Prostate gland (tissue), 2 donors: ENCODE measurements at regions not wholly inside any gene's neighbourhood (a gene's known extent, or its start where the extent isn't known, plus 50 kb on each side); places are given as distances from the start of the nearest gene placed in this dataset.

ENCODE experiments used
- POLR2A ChIP-seq: fragments of 450-650 bp; IDR thresholded peaks from one replicate; pipeline ENCODE4 v1.6.1; 2016; ENCODE audit warnings: antibody characterized with exemption, mild to moderate bottlenecking
- POLR2AphosphoS5 ChIP-seq: sonication (generic); formaldehyde crosslinking; IDR thresholded peaks from one replicate; pipeline ENCODE4 v1.6.1; 2017; ENCODE audit warnings: antibody characterized with exemption
- TF ChIP-seq, protein P1 (sequence below), 4 experiments: fragments of 200-600 bp in 2 of 4; fragments of 450-650 bp in 2 of 4; sonication (generic) in 2 of 4; IDR thresholded peaks; 1 replicate in 3 of 4; 2 replicates in 1 of 4; pipeline ENCODE4 v1.5.1; 2016 to 2019; ENCODE audit warnings: antibody characterized with exemption in 4 of 4, mild to moderate bottlenecking in 2 of 4, moderate library complexity in 2 of 4

DNA sequence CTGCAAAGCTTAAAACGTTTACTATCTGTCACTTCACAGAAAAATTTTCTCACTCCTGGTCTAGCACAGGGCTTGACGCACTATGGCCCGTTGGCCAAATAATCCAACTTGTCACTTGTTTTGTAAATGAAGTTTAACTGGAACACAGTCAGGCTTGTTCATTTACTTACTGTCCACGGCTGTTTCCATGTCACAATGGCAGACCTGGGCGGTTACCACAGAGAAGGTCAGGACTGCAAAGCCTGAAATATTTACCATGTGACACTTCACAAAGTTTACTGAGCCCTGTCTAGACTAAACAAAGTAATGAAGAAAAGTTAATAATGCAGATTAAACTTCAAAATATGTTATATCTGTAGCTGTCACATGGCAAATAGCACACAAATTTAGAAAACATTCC lies 273.0 kb upstream of the GYPC start:
- TF ChIP-seq, protein P1, sequence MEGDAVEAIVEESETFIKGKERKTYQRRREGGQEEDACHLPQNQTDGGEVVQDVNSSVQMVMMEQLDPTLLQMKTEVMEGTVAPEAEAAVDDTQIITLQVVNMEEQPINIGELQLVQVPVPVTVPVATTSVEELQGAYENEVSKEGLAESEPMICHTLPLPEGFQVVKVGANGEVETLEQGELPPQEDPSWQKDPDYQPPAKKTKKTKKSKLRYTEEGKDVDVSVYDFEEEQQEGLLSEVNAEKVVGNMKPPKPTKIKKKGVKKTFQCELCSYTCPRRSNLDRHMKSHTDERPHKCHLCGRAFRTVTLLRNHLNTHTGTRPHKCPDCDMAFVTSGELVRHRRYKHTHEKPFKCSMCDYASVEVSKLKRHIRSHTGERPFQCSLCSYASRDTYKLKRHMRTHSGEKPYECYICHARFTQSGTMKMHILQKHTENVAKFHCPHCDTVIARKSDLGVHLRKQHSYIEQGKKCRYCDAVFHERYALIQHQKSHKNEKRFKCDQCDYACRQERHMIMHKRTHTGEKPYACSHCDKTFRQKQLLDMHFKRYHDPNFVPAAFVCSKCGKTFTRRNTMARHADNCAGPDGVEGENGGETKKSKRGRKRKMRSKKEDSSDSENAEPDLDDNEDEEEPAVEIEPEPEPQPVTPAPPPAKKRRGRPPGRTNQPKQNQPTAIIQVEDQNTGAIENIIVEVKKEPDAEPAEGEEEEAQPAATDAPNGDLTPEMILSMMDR (IDR thresholded peaks at IDR 0.05): no peak
- TF ChIP-seq POLR2AphosphoS5: no peak
- TF ChIP-seq POLR2A: no peak
